B cell (primary cell): ENCODE measurements at regions not wholly inside any gene's neighbourhood (a gene's known extent, or its start where the extent isn't known, plus 50 kb on each side); places are given as distances from the start of the nearest gene placed in this dataset.

Experiments
- ATAC-seq: fragments of 200-7000 bp; cut with Tn5 transposase; one replicate; pipeline ENCODE4 v1.10.0; 2021; ENCODE audit warnings: low read depth, mild to moderate bottlenecking, moderate number of reproducible peaks, moderate library complexity
- CTCF ChIA-PET: fragments of 350-600 bp; sonication (Branson Sonifier 250); formaldehyde crosslinking; loops from one replicate; lab custom pipeline; 2021; ENCODE audit warnings: antibody characterized with exemption, inconsistent platforms; lab: Charles Lee
- POLR2A ChIA-PET: fragments of 350-600 bp; sonication (Branson Sonifier 250); formaldehyde crosslinking; loops from one replicate; lab custom pipeline; 2021; ENCODE audit warnings: antibody characterized with exemption; lab: Charles Lee
- DNase-seq: peaks from one replicate; pipeline ENCODE4 v3.0.0; 2013
- H2AFZ ChIP-seq: 2 replicates; pipeline ENCODE4 v1.6.1; 2012; ENCODE audit warnings: mild to moderate bottlenecking, low read depth, low read length; ENCODE audit not compliant: insufficient read depth, poor library complexity, severe bottlenecking
- H3K27ac ChIP-seq, 2 donors: 1 replicate in 1 of 2; 2 replicates in 1 of 2; pipeline ENCODE4 v1.5.1; 2012 to 2013; ENCODE audit warnings: low read length in 2 of 2, mild to moderate bottlenecking in 2 of 2, moderate library complexity in 1 of 2
- H3K27me3 ChIP-seq, 4 experiments: fragments of 200-600 bp in 1 of 4; sonication (generic) in 1 of 4; replicated peaks in 1 of 4; 1 replicate in 2 of 4; 2 replicates in 2 of 4; pipeline versions ENCODE4 v1.6.1 to v1.7.0; 2013 to 2016; ENCODE audit warnings: low read length in 3 of 4, mild to moderate bottlenecking in 2 of 4, mixed read lengths in 1 of 4, moderate library complexity in 1 of 4; ENCODE audit not compliant: insufficient read depth in 4 of 4, control insufficient read depth in 3 of 4; ENCODE audit errors: control extremely low read depth in 1 of 4
- H3K36me3 ChIP-seq, 2 experiments: replicated peaks in 1 of 2; 1 replicate in 1 of 2; 2 replicates in 1 of 2; pipeline versions ENCODE4 v1.6.1 to v1.7.1; 2013; ENCODE audit warnings: low read length in 1 of 2; ENCODE audit not compliant: insufficient read depth in 2 of 2, control insufficient read depth in 1 of 2; ENCODE audit errors: control extremely low read depth in 1 of 2, extremely low read depth in 1 of 2
- H3K4me1 ChIP-seq, 2 donors: fragments of 200-600 bp in 1 of 2; sonication (generic) in 1 of 2; 1 replicate in 1 of 2; 2 replicates in 1 of 2; pipeline versions ENCODE4 v1.5.1 to v1.6.1; 2013 to 2017; ENCODE audit warnings: low read length in 2 of 2; ENCODE audit not compliant: control insufficient read depth in 2 of 2, insufficient read depth in 2 of 2
- H3K4me2 ChIP-seq: replicated peaks from 2 replicates; pipeline ENCODE3; 2012; ENCODE audit warnings: mild to moderate bottlenecking, low read depth, low read length; ENCODE audit not compliant: poor library complexity, severe bottlenecking
- H3K4me3 ChIP-seq, 5 experiments: fragments of 200-600 bp in 1 of 5; sonication (generic) in 1 of 5; 1 replicate in 3 of 5; 2 replicates in 2 of 5; pipeline versions ENCODE4 v1.5.1 to v1.7.0; 2011 to 2016; ENCODE audit warnings: low read length in 4 of 5, mild to moderate bottlenecking in 4 of 5, low read depth in 2 of 5, control low read depth in 1 of 5, moderate library complexity in 1 of 5; ENCODE audit not compliant: insufficient read depth in 1 of 5; ENCODE audit errors: control extremely low read depth in 1 of 5, extremely low read depth in 1 of 5
- H3K79me2 ChIP-seq: fragments of 200-600 bp; sonication (generic); one replicate; pipeline ENCODE4 v1.6.0; 2016; ENCODE audit warnings: low read length; ENCODE audit not compliant: control insufficient read depth, insufficient read depth
- H3K9ac ChIP-seq: fragments of 200-600 bp; sonication (generic); 2 replicates; pipeline ENCODE4 v1.6.1; 2017; ENCODE audit warnings: mild to moderate bottlenecking, low read length, moderate library complexity
- H3K9me3 ChIP-seq, 3 donors: one replicate each; pipeline versions ENCODE4 v1.6.1 to v1.7.1; 2013; ENCODE audit warnings: low read length in 2 of 3; ENCODE audit not compliant: control insufficient read depth in 2 of 3, insufficient read depth in 1 of 3; ENCODE audit errors: control extremely low read depth in 1 of 3
- H4K20me1 ChIP-seq: 2 replicates; pipeline ENCODE4 v1.6.0; 2012; ENCODE audit warnings: mild to moderate bottlenecking, low read length; ENCODE audit not compliant: insufficient read depth, control insufficient read depth, poor library complexity, severe bottlenecking
- H3K27ac Mint-ChIP-seq: one replicate; pipeline ENCODE4 v1.8.0; 2021; ENCODE audit warnings: mixed read lengths
- H3K27me3 Mint-ChIP-seq: one replicate; pipeline ENCODE4 v1.8.0; 2021; ENCODE audit warnings: mixed read lengths
- H3K4me1 Mint-ChIP-seq: one replicate; pipeline ENCODE4 v1.8.0; 2021; ENCODE audit warnings: mixed read lengths
- H3K4me3 Mint-ChIP-seq: one replicate; pipeline ENCODE4 v1.8.0; 2021; ENCODE audit warnings: mixed read lengths
- H3K9me3 Mint-ChIP-seq: one replicate; pipeline ENCODE4 v1.8.0; 2022; ENCODE audit warnings: mixed read lengths; ENCODE audit not compliant: insufficient read depth
- EZH2 ChIP-seq: IDR thresholded peaks from 2 replicates; pipeline ENCODE4 v1.6.1; 2012; ENCODE audit warnings: borderline replicate concordance, low read depth, mild to moderate bottlenecking, moderate library complexity, low read length; ENCODE audit not compliant: insufficient read depth, poor library complexity, severe bottlenecking
- WGBS: methylation state at CpG from one replicate; pipeline ENCODE4 v1.1.5; 2013; ENCODE audit warnings: missing lambda C conversion rate; ENCODE audit not compliant: insufficient coverage; 5-methylcytosine and 5-hydroxymethylcytosine counted together
- intact Hi-C: fragments of 100-400 bp; cut with micrococcal nuclease; formaldehyde crosslinking; loops from one replicate; pipeline ENCODE4 v1.10.0; 2022
- TF ChIP-seq, protein P1 (sequence below): fragments of 200-600 bp; IDR thresholded peaks from one replicate; pipeline ENCODE4 v1.8.0; 2022; ENCODE audit warnings: antibody characterized with exemption, mild to moderate bottlenecking

DNA sequence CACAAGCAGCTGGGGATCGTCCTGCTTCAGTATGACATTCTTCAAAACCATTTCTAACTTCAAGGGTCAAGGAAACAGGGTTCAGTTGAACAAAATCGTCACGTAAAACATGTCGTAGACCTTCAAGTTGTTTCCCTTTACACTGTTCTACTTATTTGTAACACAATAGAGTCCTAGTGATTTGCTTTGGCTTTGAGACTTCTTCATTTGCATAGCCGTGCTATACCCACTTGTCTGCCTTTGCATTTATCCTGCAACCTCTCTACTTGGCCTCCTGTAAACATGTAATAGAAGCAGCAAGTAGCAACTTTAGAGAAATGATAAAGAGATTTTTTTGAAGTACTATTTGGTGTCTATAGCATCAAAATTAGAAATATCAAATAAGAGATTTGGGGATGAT, 194.9 kb downstream of the SLC7A11 start:
- H3K4me3 Mint-ChIP-seq, result no peak overlapping the region
- Histone ChIP-seq H3K4me3 (no peak overlapping the region), H3K9me3 (peaks cover 0 to 3% (median 0%) of the 10 kb centered on the region in 3 donors), H3K79me2 (no peaks in the 10 kb centered on the region), H4K20me1 (no peaks in the 10 kb centered on the region), H3K4me2 (no peak overlapping the region), H3K27ac (no peak overlapping the region), H3K36me3 (no peaks in the 10 kb centered on the region), H2AFZ (no peak overlapping the region), H3K9ac (no peak overlapping the region), H3K27me3 (peaks cover 0 to 4% (median 0%) of the 10 kb centered on the region in 4 experiments), H3K4me1 (no peaks in the 10 kb centered on the region)
- peaks cover 14% of the 10 kb centered on the region for H3K27me3 Mint-ChIP-seq
- H3K27ac Mint-ChIP-seq, result no peak overlapping the region
- DNase-seq (no peak), ATAC-seq (no peak)
- no peaks in the 10 kb centered on the region for H3K4me1 Mint-ChIP-seq
- no peak for TF ChIP-seq EZH2
- TF ChIP-seq, protein P1, sequence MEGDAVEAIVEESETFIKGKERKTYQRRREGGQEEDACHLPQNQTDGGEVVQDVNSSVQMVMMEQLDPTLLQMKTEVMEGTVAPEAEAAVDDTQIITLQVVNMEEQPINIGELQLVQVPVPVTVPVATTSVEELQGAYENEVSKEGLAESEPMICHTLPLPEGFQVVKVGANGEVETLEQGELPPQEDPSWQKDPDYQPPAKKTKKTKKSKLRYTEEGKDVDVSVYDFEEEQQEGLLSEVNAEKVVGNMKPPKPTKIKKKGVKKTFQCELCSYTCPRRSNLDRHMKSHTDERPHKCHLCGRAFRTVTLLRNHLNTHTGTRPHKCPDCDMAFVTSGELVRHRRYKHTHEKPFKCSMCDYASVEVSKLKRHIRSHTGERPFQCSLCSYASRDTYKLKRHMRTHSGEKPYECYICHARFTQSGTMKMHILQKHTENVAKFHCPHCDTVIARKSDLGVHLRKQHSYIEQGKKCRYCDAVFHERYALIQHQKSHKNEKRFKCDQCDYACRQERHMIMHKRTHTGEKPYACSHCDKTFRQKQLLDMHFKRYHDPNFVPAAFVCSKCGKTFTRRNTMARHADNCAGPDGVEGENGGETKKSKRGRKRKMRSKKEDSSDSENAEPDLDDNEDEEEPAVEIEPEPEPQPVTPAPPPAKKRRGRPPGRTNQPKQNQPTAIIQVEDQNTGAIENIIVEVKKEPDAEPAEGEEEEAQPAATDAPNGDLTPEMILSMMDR, result no peak
- ChIA-PET POLR2A (no interaction called here), CTCF (no interaction called here)
- no peaks in the 10 kb centered on the region for H3K9me3 Mint-ChIP-seq
- WGBS, result 100% methylated on average over 1 of the region's 5 CpGs
- intact Hi-C loops, result no loop called here

DNA sequence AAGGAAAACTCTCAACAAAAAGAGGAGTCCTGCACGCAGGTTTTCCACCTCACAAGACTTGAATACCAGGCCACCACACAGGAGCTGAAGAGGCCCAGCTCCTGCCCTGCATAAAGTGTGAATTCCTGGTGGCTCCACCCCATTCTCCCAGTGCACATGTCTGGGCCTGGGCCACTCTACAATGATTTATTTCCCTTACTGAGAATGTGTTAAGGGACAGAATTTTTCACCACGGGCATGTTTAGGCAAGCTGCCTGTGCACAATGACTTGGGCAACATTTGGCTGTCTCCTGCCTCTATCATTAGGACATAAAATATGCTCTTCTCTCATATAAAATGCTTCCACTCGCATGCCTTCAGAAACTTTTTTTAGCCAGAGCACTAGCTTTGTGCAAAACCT, 197.1 kb downstream of the SLC7A11 start:
- TF ChIP-seq, protein P1, result no peak
- no peak for TF ChIP-seq EZH2
- Histone ChIP-seq H3K9ac (no peak overlapping the region), H3K4me1 (no peaks in the 10 kb centered on the region), H3K27me3 (peaks cover 0 to 4% (median 0%) of the 10 kb centered on the region in 4 experiments), H2AFZ (no peak overlapping the region), H4K20me1 (no peaks in the 10 kb centered on the region), H3K79me2 (no peaks in the 10 kb centered on the region), H3K9me3 (no peaks in the 10 kb centered on the region), H3K4me2 (no peak overlapping the region), H3K36me3 (no peaks in the 10 kb centered on the region), H3K4me3 (no peak overlapping the region), H3K27ac (no peak overlapping the region)
- intact Hi-C loops, result no loop called here
- Mint-ChIP-seq H3K4me3 (no peak overlapping the region), H3K9me3 (no peaks in the 10 kb centered on the region), H3K27ac (no peak overlapping the region), H3K27me3 (peaks cover 11% of the 10 kb centered on the region), H3K4me1 (no peaks in the 10 kb centered on the region)
- no peak for ATAC-seq
- no peak for DNase-seq
- ChIA-PET POLR2A (no interaction called here), CTCF (no interaction called here)
- WGBS, result no CpG with 5 or more reads among the region's 3 CpGs
